ENCODE measurements at regions not wholly inside any gene's neighbourhood (a gene's known extent, or its start where the extent isn't known, plus 50 kb on each side); places are given as distances from the start of the nearest gene placed in this dataset.

DNA sequence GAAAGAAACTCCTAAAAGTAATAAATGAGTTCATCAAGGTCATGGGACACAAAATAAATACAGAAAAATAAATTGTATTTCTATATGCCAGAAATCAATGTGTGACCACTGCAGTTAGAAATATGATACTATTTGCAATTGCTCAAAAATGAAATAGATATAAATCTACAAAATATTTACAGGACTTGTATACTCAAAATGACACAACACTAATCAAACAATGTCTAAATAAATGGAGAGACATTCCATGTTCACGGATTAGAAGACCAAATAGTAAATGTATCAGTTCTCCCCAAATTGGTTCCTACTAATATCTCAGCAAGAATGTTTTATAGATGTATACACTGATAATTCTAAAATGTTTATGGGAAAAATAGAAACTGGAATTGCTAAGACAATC is 345.3 kb downstream of the NR2F1-AS1 start:
- in situ Hi-C loops (cut with HindIII; ENCODE audit: low sequenced_read_pairs) = no loop called here
- TF ChIP-seq, protein P1, sequence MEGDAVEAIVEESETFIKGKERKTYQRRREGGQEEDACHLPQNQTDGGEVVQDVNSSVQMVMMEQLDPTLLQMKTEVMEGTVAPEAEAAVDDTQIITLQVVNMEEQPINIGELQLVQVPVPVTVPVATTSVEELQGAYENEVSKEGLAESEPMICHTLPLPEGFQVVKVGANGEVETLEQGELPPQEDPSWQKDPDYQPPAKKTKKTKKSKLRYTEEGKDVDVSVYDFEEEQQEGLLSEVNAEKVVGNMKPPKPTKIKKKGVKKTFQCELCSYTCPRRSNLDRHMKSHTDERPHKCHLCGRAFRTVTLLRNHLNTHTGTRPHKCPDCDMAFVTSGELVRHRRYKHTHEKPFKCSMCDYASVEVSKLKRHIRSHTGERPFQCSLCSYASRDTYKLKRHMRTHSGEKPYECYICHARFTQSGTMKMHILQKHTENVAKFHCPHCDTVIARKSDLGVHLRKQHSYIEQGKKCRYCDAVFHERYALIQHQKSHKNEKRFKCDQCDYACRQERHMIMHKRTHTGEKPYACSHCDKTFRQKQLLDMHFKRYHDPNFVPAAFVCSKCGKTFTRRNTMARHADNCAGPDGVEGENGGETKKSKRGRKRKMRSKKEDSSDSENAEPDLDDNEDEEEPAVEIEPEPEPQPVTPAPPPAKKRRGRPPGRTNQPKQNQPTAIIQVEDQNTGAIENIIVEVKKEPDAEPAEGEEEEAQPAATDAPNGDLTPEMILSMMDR (IDR thresholded peaks at IDR 0.05; ENCODE audit: low read depth, low read length, missing control alignments) = no peak
- H3K4me3 ChIP-seq (ENCODE audit: low read depth, low read length) = no peak overlapping the region
- no peak for DNase-seq (ENCODE audit: low read depth)

DNA sequence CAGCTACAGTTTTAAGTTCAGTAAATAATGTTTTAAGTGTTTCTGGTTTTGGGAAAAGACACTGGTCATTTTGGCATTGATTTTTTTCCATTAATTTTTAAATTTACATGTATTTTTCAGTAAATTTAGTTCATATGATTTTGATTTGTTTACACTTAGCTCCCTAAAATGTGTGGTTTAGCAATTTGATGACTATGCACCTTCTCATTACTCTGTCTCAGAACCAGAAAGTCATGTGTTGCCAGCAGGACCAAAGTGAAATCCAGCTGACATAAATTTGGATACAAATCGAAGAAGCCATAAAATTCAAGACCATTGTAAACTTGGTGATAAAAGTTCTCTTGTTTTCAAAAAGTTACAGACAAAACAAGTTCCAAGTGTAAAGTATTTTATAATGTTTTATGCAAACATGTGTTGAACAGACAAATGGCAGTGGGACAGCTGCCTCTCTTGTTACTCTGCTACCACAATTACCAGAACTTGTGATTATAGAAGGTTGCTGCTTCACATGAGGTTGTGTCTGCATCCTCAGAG is 354.8 kb downstream of the NR2F1-AS1 start:
- TF ChIP-seq, protein P1 (IDR thresholded peaks at IDR 0.05; ENCODE audit: low read depth, low read length, missing control alignments) = no peak
- DNase-seq (ENCODE audit: low read depth) = no peak
- in situ Hi-C loops (cut with HindIII; ENCODE audit: low sequenced_read_pairs) = no loop called here
- no peak overlapping the region for H3K4me3 ChIP-seq (ENCODE audit: low read depth, low read length)

DNA sequence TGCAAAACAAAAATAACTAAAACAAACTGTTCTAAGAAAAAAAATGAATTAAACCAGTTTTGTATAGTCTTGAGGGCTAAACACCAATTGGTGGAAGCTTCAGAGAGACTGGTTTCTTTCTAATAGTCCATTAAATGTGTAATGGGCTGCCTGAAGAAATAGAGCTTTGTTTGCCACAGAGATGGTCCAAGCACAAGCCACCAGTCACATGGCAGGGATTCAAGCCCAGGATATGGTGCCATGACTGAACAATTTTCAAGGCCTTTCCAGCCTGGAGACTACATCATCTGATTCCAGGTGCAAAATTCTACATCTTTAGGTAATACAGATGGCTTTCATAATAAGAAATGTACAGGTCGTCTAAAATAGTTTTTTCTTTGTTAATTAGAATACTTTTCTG is 355.3 kb downstream of the NR2F1-AS1 start:
- H3K4me3 ChIP-seq (ENCODE audit: low read depth, low read length) = no peak overlapping the region
- no peak for DNase-seq (ENCODE audit: low read depth)
- in situ Hi-C loops (cut with HindIII; ENCODE audit: low sequenced_read_pairs) = no loop called here
- TF ChIP-seq, protein P1 (IDR thresholded peaks at IDR 0.05; ENCODE audit: low read depth, low read length, missing control alignments) = no peak

DNA sequence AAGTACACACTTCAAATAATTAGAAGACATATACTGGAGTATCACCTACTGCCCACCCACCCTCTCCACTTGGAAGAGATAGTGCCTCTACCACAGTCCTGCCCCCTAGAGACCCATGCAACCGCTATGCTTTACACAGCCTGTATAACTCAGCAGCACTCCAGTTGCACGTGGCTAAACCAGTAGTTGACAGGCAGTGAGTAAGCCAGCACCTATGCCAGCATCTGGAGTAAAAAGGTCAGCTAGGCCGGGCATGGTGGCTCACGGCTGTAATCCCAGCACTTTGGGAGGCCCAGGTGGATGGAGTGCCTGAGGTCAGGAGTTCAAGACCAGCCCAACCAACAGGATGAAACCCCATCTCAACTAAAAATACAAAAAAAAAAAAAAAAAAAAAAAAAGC is 356.4 kb downstream of the NR2F1-AS1 start:
- DNase-seq (ENCODE audit: low read depth) = no peak
- TF ChIP-seq, protein P1 (IDR thresholded peaks at IDR 0.05; ENCODE audit: low read depth, low read length, missing control alignments) = no peak
- in situ Hi-C loops (cut with HindIII; ENCODE audit: low sequenced_read_pairs) = no loop called here
- H3K4me3 ChIP-seq (ENCODE audit: low read depth, low read length) = no peak overlapping the region

DNA sequence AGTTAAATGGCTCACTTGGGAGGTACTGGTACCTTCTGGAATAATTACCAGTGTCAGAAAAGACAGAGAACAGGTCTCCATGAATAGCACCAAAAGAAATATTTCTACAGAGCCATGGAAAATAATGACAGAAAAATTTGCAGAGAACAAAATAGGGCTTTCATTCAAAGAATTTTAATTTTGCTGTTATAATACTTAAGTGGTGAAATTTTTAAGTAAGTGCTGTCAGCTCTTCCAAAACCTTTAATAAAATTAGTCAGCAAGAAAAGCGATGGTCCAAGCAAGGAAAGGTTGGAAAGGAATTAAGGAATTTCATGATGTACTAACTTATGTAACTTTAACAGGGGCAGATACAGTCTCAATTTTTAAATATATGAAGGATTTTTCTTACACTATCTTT is 359.2 kb downstream of the NR2F1-AS1 start:
- in situ Hi-C loops (cut with HindIII; ENCODE audit: low sequenced_read_pairs) = no loop called here
- no peak overlapping the region for H3K4me3 ChIP-seq (ENCODE audit: low read depth, low read length)
- DNase-seq (ENCODE audit: low read depth) = no peak
- TF ChIP-seq, protein P1 (IDR thresholded peaks at IDR 0.05; ENCODE audit: low read depth, low read length, missing control alignments) = no peak

DNA sequence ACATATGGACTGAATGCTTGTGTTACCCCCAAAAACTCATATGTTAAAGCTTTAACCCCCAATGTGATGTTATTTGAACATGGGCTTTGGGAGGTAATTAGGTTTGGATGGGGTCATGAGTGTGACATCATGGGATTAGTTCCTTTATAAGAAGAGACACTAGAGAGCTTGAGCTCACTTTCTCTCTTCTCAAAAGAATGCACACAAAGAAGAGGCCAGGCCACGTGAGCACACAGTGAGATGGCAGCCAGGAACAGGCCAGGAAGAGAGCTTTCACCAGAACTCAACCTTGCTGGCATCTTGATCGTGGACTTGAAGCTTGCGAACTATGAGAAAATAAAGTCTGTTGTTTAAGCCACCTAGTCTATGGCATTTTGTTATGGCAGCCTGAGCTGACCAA is 360.6 kb downstream of the NR2F1-AS1 start:
- in situ Hi-C loops (cut with HindIII; ENCODE audit: low sequenced_read_pairs) = no loop called here
- TF ChIP-seq, protein P1 (IDR thresholded peaks at IDR 0.05; ENCODE audit: low read depth, low read length, missing control alignments) = no peak

More for the DNA sequence above, 360.6 kb downstream of the NR2F1-AS1 start:
- H3K4me3 ChIP-seq (ENCODE audit: low read depth, low read length) = no peak overlapping the region
- DNase-seq (ENCODE audit: low read depth) = no peak

All from astrocyte of the cerebellum (primary cell).